Peyer's patch (tissue), 4 donors: ENCODE measurements at regions not wholly inside any gene's neighbourhood (a gene's known extent, or its start where the extent isn't known, plus 50 kb on each side); places are given as distances from the start of the nearest gene placed in this dataset.

Experiments
- DNase-seq, 3 donors: peaks; one replicate each; pipeline ENCODE4 v3.0.0-alpha.2; 2017 to 2019
- H3K27ac ChIP-seq, 4 donors: fragments of 200-600 bp; sonication (generic); one replicate each; pipeline ENCODE4 v1.5.1; 2016 to 2019
- H3K27me3 ChIP-seq, 2 donors: fragments of 200-600 bp; sonication (generic); one replicate each; pipeline ENCODE4 v1.5.1; 2019
- H3K36me3 ChIP-seq, 3 donors: fragments of 200-600 bp; sonication (generic); one replicate each; pipeline ENCODE4 v1.5.1; 2016 to 2019
- H3K4me1 ChIP-seq, 4 donors: fragments of 200-600 bp; sonication (generic); one replicate each; pipeline ENCODE4 v1.5.1; 2016 to 2019
- H3K4me3 ChIP-seq, 4 donors: fragments of 200-600 bp; sonication (generic); 1 replicate in 3 of 4; 2 replicates in 1 of 4; pipeline ENCODE4 v1.5.1; 2016 to 2019; ENCODE audit warnings: mild to moderate bottlenecking in 1 of 4
- H3K9me3 ChIP-seq, 4 donors: fragments of 200-600 bp; sonication (generic); one replicate each; pipeline ENCODE4 v1.5.1; 2016 to 2019; ENCODE audit warnings: mild to moderate bottlenecking in 1 of 4
- CTCF ChIP-seq, 6 experiments: fragments of 450-650 bp in 4 of 6; fragments of 200-600 bp in 2 of 6; sonication (generic) in 1 of 6; IDR thresholded peaks; one replicate each; pipeline ENCODE4 v1.5.1; 2017 to 2019; ENCODE audit warnings: antibody characterized with exemption in 6 of 6, mild to moderate bottlenecking in 3 of 6, moderate library complexity in 1 of 6
- POLR2A ChIP-seq, 2 donors: fragments of 450-650 bp; IDR thresholded peaks; one replicate each; pipeline ENCODE4 v1.5.1; 2017; ENCODE audit warnings: antibody characterized with exemption in 2 of 2, mild to moderate bottlenecking in 2 of 2, moderate library complexity in 2 of 2

- Histone ChIP-seq H3K27ac (no peak overlapping the region), H3K27me3 (no peaks in the 10 kb centered on the region), H3K36me3 (no peaks in the 10 kb centered on the region), H3K4me3 (no peak overlapping the region), H3K4me1 (no peaks in the 10 kb centered on the region), H3K9me3 (no peaks in the 10 kb centered on the region)
- no peak for DNase-seq
- TF ChIP-seq POLR2A (IDR thresholded peaks at IDR 0.05) (no peak), CTCF (IDR thresholded peaks at IDR 0.05) (no peak)
These were observed 134.7 kb downstream of the PSMG1 start for GRCh38 chr21:39048574-39048973.

GRCh38 chr21:39048064-39048463, 135.2 kb downstream of the PSMG1 start:
- H3K36me3 ChIP-seq, result no peaks in the 10 kb centered on the region
- H3K4me3 ChIP-seq, result no peak overlapping the region
- no peaks in the 10 kb centered on the region for H3K27me3 ChIP-seq
- H3K27ac ChIP-seq, result no peak overlapping the region
- DNase-seq, result peak in 1 of 3 donors; percentile 53
- no peak for TF ChIP-seq POLR2A (IDR thresholded peaks at IDR 0.05)
- no peak for TF ChIP-seq CTCF (IDR thresholded peaks at IDR 0.05)
- no peaks in the 10 kb centered on the region for H3K9me3 ChIP-seq
- no peaks in the 10 kb centered on the region for H3K4me1 ChIP-seq

GRCh38 chr21:39047046-39047445, 136.2 kb downstream of the PSMG1 start:
- no peaks in the 10 kb centered on the region for H3K36me3 ChIP-seq
- no peaks in the 10 kb centered on the region for H3K27me3 ChIP-seq
- DNase-seq, result no peak
- TF ChIP-seq CTCF (IDR thresholded peaks at IDR 0.05) (no peak), POLR2A (IDR thresholded peaks at IDR 0.05) (no peak)
- no peaks in the 10 kb centered on the region for H3K9me3 ChIP-seq
- no peaks in the 10 kb centered on the region for H3K4me1 ChIP-seq
- no peak overlapping the region for H3K4me3 ChIP-seq
- H3K27ac ChIP-seq, result no peak overlapping the region

- DNase-seq, result no peak
These were observed 136.9 kb downstream of the PSMG1 start for GRCh38 chr21:39046236-39046916.

GRCh38 chr21:39041816-39042215, 141.4 kb downstream of the PSMG1 start:
- Histone ChIP-seq H3K4me1 (no peaks in the 10 kb centered on the region), H3K27me3 (no peaks in the 10 kb centered on the region), H3K4me3 (no peak overlapping the region), H3K27ac (no peak overlapping the region), H3K9me3 (no peaks in the 10 kb centered on the region), H3K36me3 (no peaks in the 10 kb centered on the region)
- TF ChIP-seq CTCF (IDR thresholded peaks at IDR 0.05) (no peak), POLR2A (IDR thresholded peaks at IDR 0.05) (no peak)
- no peak for DNase-seq

More at GRCh38 chr21:39046236-39046916, 136.9 kb downstream of the PSMG1 start:
- no peak overlapping the region for H3K27ac ChIP-seq
- no peak overlapping the region for H3K4me3 ChIP-seq
- H3K9me3 ChIP-seq, result no peaks in the 10 kb centered on the region
- no peaks in the 10 kb centered on the region for H3K4me1 ChIP-seq
- TF ChIP-seq POLR2A (IDR thresholded peaks at IDR 0.05) (no peak), CTCF (IDR thresholded peaks at IDR 0.05) (no peak)
- H3K27me3 ChIP-seq, result no peaks in the 10 kb centered on the region
- no peaks in the 10 kb centered on the region for H3K36me3 ChIP-seq
